WTC11 (cell line): ENCODE measurements at regions not wholly inside any gene's neighbourhood (a gene's known extent, or its start where the extent isn't known, plus 50 kb on each side); places are given as distances from the start of the nearest gene placed in this dataset.

Experiments
- ATAC-seq: fragments of 200-7000 bp; cut with Tn5 transposase; 2 replicates; pipeline ENCODE4 v1.10.0; 2021; ENCODE audit warnings: mild to moderate bottlenecking, moderate library complexity
- CTCF ChIA-PET: fragments of 300-600 bp; sonication (Branson Sonifier 250); formaldehyde crosslinking; loops from one replicate; lab custom pipeline; 2021; ENCODE audit warnings: antibody characterized with exemption; lab: Charles Lee
- POLR2A ChIA-PET: fragments of 350-600 bp; sonication (Branson Sonifier 250); formaldehyde crosslinking; loops from one replicate; lab custom pipeline; 2021; ENCODE audit warnings: antibody characterized with exemption; lab: Charles Lee
- DNase-seq: peaks from one replicate; pipeline ENCODE4 v3.0.0; 2021; ENCODE audit warnings: low spot score
- H3K27ac Mint-ChIP-seq: 2 replicates; pipeline ENCODE4 v1.8.0; 2021; ENCODE audit warnings: mixed read lengths
- H3K27me3 Mint-ChIP-seq: 2 replicates; pipeline ENCODE4 v1.8.0; 2021; ENCODE audit warnings: low read depth, mild to moderate bottlenecking, moderate library complexity, mixed read lengths
- H3K36me3 Mint-ChIP-seq: 2 replicates; pipeline ENCODE4 v1.8.0; 2021; ENCODE audit warnings: mixed read lengths
- H3K4me1 Mint-ChIP-seq: 2 replicates; pipeline ENCODE4 v1.8.0; 2022; ENCODE audit warnings: mixed read lengths
- H3K4me3 Mint-ChIP-seq: 2 replicates; pipeline ENCODE4 v1.8.0; 2021; ENCODE audit warnings: mild to moderate bottlenecking, moderate library complexity, mixed read lengths
- H3K9me3 Mint-ChIP-seq: 2 replicates; pipeline ENCODE4 v1.8.0; 2021; ENCODE audit warnings: mixed read lengths
- AR ChIP-seq: fragments of 250-450 bp; sonication (Bioruptor Pico); IDR thresholded peaks from 2 replicates; pipeline ENCODE4 v1.9.0; 2021; ENCODE audit warnings: mild to moderate bottlenecking
- ATF6 ChIP-seq: sonication (generic); formaldehyde crosslinking; IDR thresholded peaks from 2 replicates; pipeline ENCODE4 v1.8.1; 2023; ENCODE audit warnings: mild to moderate bottlenecking, missing genetic modification reagents
- FOXK1 ChIP-seq: sonication (generic); formaldehyde crosslinking; IDR thresholded peaks from 2 replicates; pipeline ENCODE4 v1.8.0; 2022; ENCODE audit warnings: mild to moderate bottlenecking, moderate library complexity, missing genetic modification reagents
- KAT7 ChIP-seq: sonication (generic); formaldehyde crosslinking; IDR thresholded peaks from 2 replicates; pipeline ENCODE4 v1.8.1; 2023; ENCODE audit warnings: missing genetic modification reagents, mild to moderate bottlenecking, borderline replicate concordance
- MLX ChIP-seq: sonication (generic); formaldehyde crosslinking; IDR thresholded peaks from 2 replicates; pipeline ENCODE4 v1.8.1; 2023; ENCODE audit warnings: mild to moderate bottlenecking, missing genetic modification reagents, moderate library complexity
- MXD4 ChIP-seq: fragments of 250-450 bp; sonication (Bioruptor Pico); IDR thresholded peaks from 2 replicates; pipeline ENCODE4 v1.8.0; 2021; ENCODE audit warnings: mild to moderate bottlenecking, moderate library complexity, borderline replicate concordance
- MYBL2 ChIP-seq: sonication (generic); formaldehyde crosslinking; IDR thresholded peaks from 2 replicates; pipeline ENCODE4 v1.8.1; 2023; ENCODE audit warnings: mild to moderate bottlenecking, moderate library complexity, missing genetic modification reagents
- NFATC4 ChIP-seq: fragments of 250-450 bp; sonication (Bioruptor Pico); IDR thresholded peaks from 2 replicates; pipeline ENCODE4 v1.9.0; 2021; ENCODE audit warnings: mild to moderate bottlenecking
- NR2C2 ChIP-seq: sonication (generic); formaldehyde crosslinking; IDR thresholded peaks from 2 replicates; pipeline ENCODE4 v1.8.0; 2022; ENCODE audit warnings: mild to moderate bottlenecking, missing genetic modification reagents
- PRDM15 ChIP-seq: sonication (generic); formaldehyde crosslinking; IDR thresholded peaks from 2 replicates; pipeline ENCODE4 v1.8.0; 2022; ENCODE audit warnings: missing genetic modification reagents
- RELA ChIP-seq: sonication (generic); formaldehyde crosslinking; IDR thresholded peaks from 2 replicates; pipeline ENCODE4 v1.8.1; 2022; ENCODE audit warnings: missing genetic modification reagents, mild to moderate bottlenecking, borderline replicate concordance
- RORB ChIP-seq: fragments of 250-450 bp; sonication (Bioruptor Pico); IDR thresholded peaks from 2 replicates; pipeline ENCODE4 v1.9.0; 2021; ENCODE audit warnings: mild to moderate bottlenecking
- TEAD1 ChIP-seq: sonication (generic); formaldehyde crosslinking; IDR thresholded peaks from 2 replicates; pipeline ENCODE4 v1.8.0; 2022; ENCODE audit warnings: mild to moderate bottlenecking, missing genetic modification reagents
- TEAD4 ChIP-seq: sonication (generic); formaldehyde crosslinking; IDR thresholded peaks from 2 replicates; pipeline ENCODE4 v1.8.0; 2022; ENCODE audit warnings: mild to moderate bottlenecking, missing genetic modification reagents
- ZNF121 ChIP-seq: sonication (generic); formaldehyde crosslinking; IDR thresholded peaks from 2 replicates; pipeline ENCODE4 v1.8.0; 2023; ENCODE audit warnings: missing genetic modification reagents
- ZNF512 ChIP-seq: sonication (generic); formaldehyde crosslinking; IDR thresholded peaks from 2 replicates; pipeline ENCODE4 v1.8.1; 2022; ENCODE audit warnings: missing genetic modification reagents, borderline replicate concordance
- ZNF671 ChIP-seq: fragments of 250-450 bp; sonication (Bioruptor Pico); IDR thresholded peaks from 2 replicates; pipeline ENCODE4 v1.8.0; 2021; ENCODE audit warnings: mild to moderate bottlenecking
- TF ChIP-seq, protein P1 (sequence below): sonication (generic); formaldehyde crosslinking; IDR thresholded peaks from 2 replicates; pipeline ENCODE4 v1.8.0; 2022; ENCODE audit warnings: mild to moderate bottlenecking, missing genetic modification reagents

DNA sequence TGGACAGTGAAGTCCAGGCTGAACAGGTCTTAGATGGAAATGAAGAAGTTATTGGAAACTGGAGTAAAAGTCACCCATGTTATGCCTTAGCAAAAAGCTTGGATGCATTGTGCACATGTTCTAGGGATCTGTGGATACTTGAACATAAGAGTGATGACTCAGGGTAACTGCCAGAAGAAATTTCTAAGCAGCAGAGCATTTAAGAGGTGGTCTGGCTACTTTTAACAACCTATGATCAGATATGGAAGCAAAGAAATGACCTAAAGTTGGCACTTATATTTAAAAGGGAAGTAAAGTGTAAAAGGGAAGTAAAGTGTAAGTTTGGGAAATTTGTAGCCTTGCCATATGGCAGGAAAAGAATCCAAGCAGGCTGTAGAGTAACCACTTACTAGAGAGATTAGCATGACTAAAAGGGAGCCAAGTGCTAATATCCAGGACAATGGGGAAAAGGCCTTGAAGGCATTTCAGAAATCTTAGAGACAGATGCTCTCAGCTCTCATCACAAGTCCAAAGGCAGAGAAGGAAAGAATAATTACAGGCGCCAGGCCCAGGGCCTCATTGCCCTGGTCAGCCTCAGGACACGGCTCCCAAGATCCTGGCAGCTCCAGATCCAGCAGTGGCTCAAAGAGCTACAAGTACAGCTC is 73.9 kb upstream of the KCNH8 start:
- Mint-ChIP-seq H3K27me3 (no peaks in the 10 kb centered on the region), H3K9me3 (peaks cover 27% of the 10 kb centered on the region), H3K36me3 (peaks cover 35% of the 10 kb centered on the region), H3K27ac (peak overlapping the region; percentile 93), H3K4me3 (0 out of 2 replicates have a peak overlapping the region, but pooled peaks have one; percentile 10), H3K4me1 (peaks cover 53% of the 10 kb centered on the region)
- POLR2A ChIA-PET, result interaction anchor here (0.5 kb wide), 1 partner anchor 1116 kb away, joined by 4 read pairs; no protein-coding TSS in a partner anchor
- DNase-seq, result peak; percentile 22
- peak; percentile 95 for ATAC-seq
- CTCF ChIA-PET, result interaction anchor here (1.5 kb wide), 1 partner anchor 9 kb away, joined by 5 read pairs; no protein-coding TSS in a partner anchor
- no peak for TF ChIP-seq MLX (CRISPR knock-in tag)
- TF ChIP-seq TEAD1 (CRISPR knock-in tag), result peak; percentile 27; the same call in 1 of the 2 replicates
- no peak for TF ChIP-seq TEAD4 (CRISPR knock-in tag)

DNA sequence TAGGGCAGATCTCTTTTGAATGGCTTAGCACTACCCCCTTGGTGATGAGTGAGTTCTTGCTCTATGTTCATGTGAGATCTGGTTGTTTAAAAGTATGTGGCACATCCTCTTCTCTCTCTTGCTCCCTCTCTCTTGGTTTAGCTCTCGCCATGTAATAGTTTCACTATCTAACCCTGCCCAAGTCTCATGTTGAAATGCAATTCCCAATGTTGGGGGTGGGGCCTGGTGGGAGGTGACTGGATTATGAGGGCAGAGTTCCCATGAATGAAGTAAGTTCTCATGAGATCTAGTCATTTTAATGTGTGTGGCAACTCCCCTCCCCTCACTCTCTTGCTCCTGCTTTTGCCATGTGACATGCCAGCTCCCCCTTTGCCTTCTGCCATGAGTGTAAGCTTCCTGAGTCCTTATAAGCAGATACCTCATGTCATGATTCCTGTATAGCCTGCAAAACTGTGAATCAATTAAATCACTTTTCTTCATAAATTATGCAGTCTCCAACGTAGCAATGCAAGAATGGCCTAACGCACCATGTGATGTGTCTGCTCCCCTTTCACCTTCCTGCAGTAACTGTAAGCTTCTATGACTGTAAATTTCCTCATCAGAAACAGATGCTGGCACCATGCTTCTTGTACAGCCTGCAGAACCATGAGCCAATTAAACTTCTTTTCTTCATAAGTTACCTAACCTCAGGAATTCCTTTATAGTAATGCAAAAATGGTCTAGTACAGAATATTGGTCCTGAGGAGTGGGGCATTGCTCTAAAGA is 74.8 kb upstream of the KCNH8 start:
- TF ChIP-seq, protein P1, sequence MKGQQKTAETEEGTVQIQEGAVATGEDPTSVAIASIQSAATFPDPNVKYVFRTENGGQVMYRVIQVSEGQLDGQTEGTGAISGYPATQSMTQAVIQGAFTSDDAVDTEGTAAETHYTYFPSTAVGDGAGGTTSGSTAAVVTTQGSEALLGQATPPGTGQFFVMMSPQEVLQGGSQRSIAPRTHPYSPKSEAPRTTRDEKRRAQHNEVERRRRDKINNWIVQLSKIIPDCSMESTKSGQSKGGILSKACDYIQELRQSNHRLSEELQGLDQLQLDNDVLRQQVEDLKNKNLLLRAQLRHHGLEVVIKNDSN (CRISPR knock-in tag), result no peak
- TF ChIP-seq FOXK1 (CRISPR knock-in tag), result no peak
- no peak for TF ChIP-seq RORB (CRISPR knock-in tag)
- TF ChIP-seq PRDM15 (CRISPR knock-in tag), result no peak
- TF ChIP-seq ATF6 (CRISPR knock-in tag), result no peak
- TF ChIP-seq ZNF512, result no peak
- no peak for TF ChIP-seq NFATC4 (CRISPR knock-in tag)
- TF ChIP-seq MXD4 (CRISPR knock-in tag), result no peak
- TF ChIP-seq RELA, result no peak
- TF ChIP-seq AR (CRISPR knock-in tag), result no peak
- no peak for TF ChIP-seq ZNF121 (CRISPR knock-in tag)
- no peak for TF ChIP-seq KAT7 (CRISPR knock-in tag)
- no peak for TF ChIP-seq MYBL2 (CRISPR knock-in tag)
- TF ChIP-seq NR2C2 (CRISPR knock-in tag), result no peak
- TF ChIP-seq ZNF671 (CRISPR knock-in tag), result no peak
- DNase-seq, result no peak
- CTCF ChIA-PET, result no interaction called here
- Mint-ChIP-seq H3K36me3 (peaks cover 43% of the 10 kb centered on the region), H3K4me3 (no peak overlapping the region), H3K27ac (peak overlapping the region; percentile 93), H3K4me1 (peaks cover 49% of the 10 kb centered on the region), H3K27me3 (no peaks in the 10 kb centered on the region), H3K9me3 (peaks cover 35% of the 10 kb centered on the region)
- ATAC-seq, result no peak
- POLR2A ChIA-PET, result no interaction called here
